CD14-positive monocyte (primary cell): ENCODE measurements at regions not wholly inside any gene's neighbourhood (a gene's known extent, or its start where the extent isn't known, plus 50 kb on each side); places are given as distances from the start of the nearest gene placed in this dataset.

Experiments
- DNase-seq, 3 donors: peaks; one replicate each; pipeline ENCODE4 v3.0.0-alpha.2; 2011 to 2022
- H2AFZ ChIP-seq: 2 replicates; pipeline ENCODE4 v1.6.0; 2012; ENCODE audit warnings: mild to moderate bottlenecking, low read depth, low read length, inconsistent platforms; ENCODE audit not compliant: insufficient read depth, poor library complexity, severe bottlenecking
- H3K27ac ChIP-seq, 2 donors: 1 replicate in 1 of 2; 2 replicates in 1 of 2; pipeline ENCODE4 v1.5.1; 2012 to 2013; ENCODE audit warnings: low read length in 2 of 2, control low read depth in 1 of 2, inconsistent platforms in 1 of 2, low read depth in 1 of 2, mild to moderate bottlenecking in 1 of 2
- H3K27me3 ChIP-seq, 2 donors: one replicate each; pipeline versions ENCODE4 v1.6.0 to v1.6.1; 2011 to 2013; ENCODE audit warnings: low read length in 2 of 2; ENCODE audit not compliant: control insufficient read depth in 2 of 2, insufficient read depth in 2 of 2
- H3K36me3 ChIP-seq, 2 donors: replicated peaks in 1 of 2; 1 replicate in 1 of 2; 2 replicates in 1 of 2; pipeline versions ENCODE4 v1.5.1 to v1.6.1; 2012 to 2013; ENCODE audit warnings: low read length in 2 of 2, control low read depth in 1 of 2, inconsistent platforms in 1 of 2, mild to moderate bottlenecking in 1 of 2; ENCODE audit not compliant: insufficient read depth in 2 of 2, control insufficient read depth in 1 of 2
- H3K4me1 ChIP-seq, 2 donors: 1 replicate in 1 of 2; 2 replicates in 1 of 2; pipeline versions ENCODE4 v1.5.1 to v1.6.1; 2012 to 2013; ENCODE audit warnings: low read length in 2 of 2, control low read depth in 1 of 2, inconsistent platforms in 1 of 2, mild to moderate bottlenecking in 1 of 2, moderate library complexity in 1 of 2; ENCODE audit not compliant: insufficient read depth in 2 of 2, control insufficient read depth in 1 of 2
- H3K4me2 ChIP-seq: replicated peaks from 2 replicates; pipeline ENCODE3; 2012; ENCODE audit warnings: low read length, moderate library complexity, mild to moderate bottlenecking; ENCODE audit not compliant: poor library complexity, severe bottlenecking; ENCODE audit errors: extremely low read depth
- H3K4me3 ChIP-seq, 3 experiments: fragments of 200-600 bp in 1 of 3; sonication (generic) in 1 of 3; replicated peaks in 1 of 3; 1 replicate in 2 of 3; 2 replicates in 1 of 3; pipeline ENCODE4 v1.5.1; 2011 to 2013; ENCODE audit warnings: low read length in 3 of 3, mild to moderate bottlenecking in 3 of 3, control low read depth in 2 of 3, low read depth in 2 of 3, inconsistent platforms in 1 of 3, moderate library complexity in 1 of 3
- H3K79me2 ChIP-seq: 2 replicates; pipeline ENCODE4 v1.6.0; 2012; ENCODE audit warnings: mild to moderate bottlenecking, control low read depth, inconsistent platforms, low read length, moderate library complexity; ENCODE audit not compliant: insufficient read depth
- H3K9ac ChIP-seq: 2 replicates; pipeline ENCODE4 v1.6.0; 2017; ENCODE audit warnings: low read length, mild to moderate bottlenecking; ENCODE audit not compliant: insufficient read depth, poor library complexity, severe bottlenecking
- H3K9me3 ChIP-seq, 2 donors: replicated peaks in 1 of 2; 1 replicate in 1 of 2; 2 replicates in 1 of 2; pipeline versions ENCODE4 v1.5.1 to v1.6.1; 2012 to 2013; ENCODE audit warnings: low read length in 2 of 2, control low read depth in 1 of 2; ENCODE audit not compliant: control insufficient read depth in 1 of 2, insufficient read depth in 1 of 2
- H4K20me1 ChIP-seq: 2 replicates; pipeline ENCODE4 v1.6.0; 2012; ENCODE audit warnings: mild to moderate bottlenecking, low read length, control low read depth, moderate library complexity; ENCODE audit not compliant: insufficient read depth
- H3K27ac Mint-ChIP-seq, 7 donors: one replicate each; pipeline ENCODE4 v1.8.0; 2020; ENCODE audit warnings: mild to moderate bottlenecking in 7 of 7, mixed read lengths in 7 of 7, moderate library complexity in 6 of 7, inconsistent platforms in 2 of 7
- H3K27me3 Mint-ChIP-seq, 3 donors: one replicate each; pipeline ENCODE4 v1.8.0; 2021 to 2022; ENCODE audit warnings: low read depth in 3 of 3, mild to moderate bottlenecking in 3 of 3, mixed read lengths in 3 of 3, moderate library complexity in 3 of 3, inconsistent platforms in 1 of 3
- H3K36me3 Mint-ChIP-seq, 2 donors: one replicate each; pipeline ENCODE4 v1.8.0; 2020; ENCODE audit warnings: mixed read lengths in 2 of 2, inconsistent platforms in 1 of 2, mild to moderate bottlenecking in 1 of 2
- H3K4me1 Mint-ChIP-seq: one replicate; pipeline ENCODE4 v1.8.0; 2020; ENCODE audit warnings: mild to moderate bottlenecking, mixed read lengths
- H3K4me3 Mint-ChIP-seq, 2 donors: one replicate each; pipeline ENCODE4 v1.8.0; 2020; ENCODE audit warnings: mild to moderate bottlenecking in 2 of 2, mixed read lengths in 2 of 2, moderate library complexity in 1 of 2
- H3K9me3 Mint-ChIP-seq, 7 donors: one replicate each; pipeline ENCODE4 v1.8.0; 2020 to 2022; ENCODE audit warnings: mixed read lengths in 7 of 7, mild to moderate bottlenecking in 6 of 7, moderate library complexity in 6 of 7, inconsistent platforms in 2 of 7
- WGBS: methylation state at CpG from one replicate; pipeline ENCODE4 v1.1.5; 2013; ENCODE audit warnings: missing lambda C conversion rate; ENCODE audit not compliant: insufficient coverage; 5-methylcytosine and 5-hydroxymethylcytosine counted together
- intact Hi-C, 2 donors: fragments of 100-400 bp; cut with micrococcal nuclease; formaldehyde crosslinking; loops; one replicate each; pipeline versions ENCODE4 v1.15.0 to v1.15.1; 2023
- TF ChIP-seq, protein P1 (sequence below): fragments of 200-600 bp; IDR thresholded peaks from one replicate; pipeline ENCODE4 v1.8.0; 2022; ENCODE audit warnings: antibody characterized with exemption, mild to moderate bottlenecking

DNA sequence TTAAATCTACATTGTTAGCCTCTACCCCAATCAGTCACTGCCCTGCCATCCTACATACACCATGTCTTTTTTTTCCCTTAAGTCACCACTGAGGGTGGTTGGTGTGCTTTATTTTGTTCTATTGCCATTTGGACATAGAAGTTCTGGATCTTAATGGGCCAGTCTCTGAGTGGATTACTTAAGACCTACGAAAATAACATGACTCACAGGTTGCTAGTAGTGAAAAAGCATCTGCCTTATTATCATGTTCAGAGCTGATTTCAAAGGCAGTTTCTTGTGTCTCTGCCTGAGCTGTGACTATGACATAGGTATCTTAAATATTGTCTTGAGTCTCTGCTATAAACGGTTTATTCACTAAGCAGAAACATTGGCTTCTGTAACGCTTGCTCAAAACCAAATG, 410.8 kb downstream of the MDFIC start:
- WGBS, result 100% methylated on average over 1 of the region's 3 CpGs
- TF ChIP-seq, protein P1, sequence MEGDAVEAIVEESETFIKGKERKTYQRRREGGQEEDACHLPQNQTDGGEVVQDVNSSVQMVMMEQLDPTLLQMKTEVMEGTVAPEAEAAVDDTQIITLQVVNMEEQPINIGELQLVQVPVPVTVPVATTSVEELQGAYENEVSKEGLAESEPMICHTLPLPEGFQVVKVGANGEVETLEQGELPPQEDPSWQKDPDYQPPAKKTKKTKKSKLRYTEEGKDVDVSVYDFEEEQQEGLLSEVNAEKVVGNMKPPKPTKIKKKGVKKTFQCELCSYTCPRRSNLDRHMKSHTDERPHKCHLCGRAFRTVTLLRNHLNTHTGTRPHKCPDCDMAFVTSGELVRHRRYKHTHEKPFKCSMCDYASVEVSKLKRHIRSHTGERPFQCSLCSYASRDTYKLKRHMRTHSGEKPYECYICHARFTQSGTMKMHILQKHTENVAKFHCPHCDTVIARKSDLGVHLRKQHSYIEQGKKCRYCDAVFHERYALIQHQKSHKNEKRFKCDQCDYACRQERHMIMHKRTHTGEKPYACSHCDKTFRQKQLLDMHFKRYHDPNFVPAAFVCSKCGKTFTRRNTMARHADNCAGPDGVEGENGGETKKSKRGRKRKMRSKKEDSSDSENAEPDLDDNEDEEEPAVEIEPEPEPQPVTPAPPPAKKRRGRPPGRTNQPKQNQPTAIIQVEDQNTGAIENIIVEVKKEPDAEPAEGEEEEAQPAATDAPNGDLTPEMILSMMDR, result no peak
- Histone ChIP-seq H3K9ac (no peak overlapping the region), H3K36me3 (no peaks in the 10 kb centered on the region), H3K9me3 (no peaks in the 10 kb centered on the region), H3K4me2 (no peak overlapping the region), H3K27me3 (no peaks in the 10 kb centered on the region), H3K27ac (no peak overlapping the region), H2AFZ (no peak overlapping the region), H3K79me2 (no peaks in the 10 kb centered on the region), H3K4me1 (no peaks in the 10 kb centered on the region), H3K4me3 (no peak overlapping the region), H4K20me1 (no peaks in the 10 kb centered on the region)
- no peak for DNase-seq
- no peak overlapping the region for H3K4me3 Mint-ChIP-seq
- no peak overlapping the region for H3K27ac Mint-ChIP-seq
- H3K36me3 Mint-ChIP-seq, result no peaks in the 10 kb centered on the region
- H3K9me3 Mint-ChIP-seq, result peaks cover 0 to 3% (median 0%) of the 10 kb centered on the region in 7 donors
- intact Hi-C loops, result no loop called here
- H3K27me3 Mint-ChIP-seq, result peaks cover 0 to 5% (median 0%) of the 10 kb centered on the region in 3 donors
- no peaks in the 10 kb centered on the region for H3K4me1 Mint-ChIP-seq

DNA sequence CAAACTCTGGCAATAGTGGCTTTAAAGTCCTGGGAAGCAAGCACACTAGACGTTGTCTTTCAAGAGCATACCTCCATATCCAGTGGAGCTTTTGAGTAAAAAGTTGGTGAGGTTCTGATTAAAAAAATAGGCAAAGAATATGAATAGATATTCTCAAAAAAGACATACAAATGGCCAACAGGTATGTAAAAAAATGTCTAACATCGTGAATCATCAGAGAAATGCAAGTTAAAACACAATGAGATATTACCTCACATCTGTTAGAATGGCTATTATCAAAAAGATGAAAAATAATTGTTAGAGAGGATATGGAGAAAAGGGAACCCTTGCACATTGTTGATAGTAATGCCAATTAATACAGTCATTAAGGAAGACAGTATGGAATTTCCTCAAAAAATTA, 407.1 kb downstream of the MDFIC start:
- no peaks in the 10 kb centered on the region for H3K36me3 ChIP-seq
- DNase-seq, result no peak
- H2AFZ ChIP-seq, result no peak overlapping the region
- H3K9me3 ChIP-seq, result no peaks in the 10 kb centered on the region
- H3K4me2 ChIP-seq, result no peak overlapping the region
- no peak overlapping the region for H3K4me3 Mint-ChIP-seq
- H3K27ac ChIP-seq, result no peak overlapping the region
- WGBS, result no CpG with 5 or more reads among the region's 2 CpGs
- H3K9me3 Mint-ChIP-seq, result peaks cover 0 to 5% (median 0%) of the 10 kb centered on the region in 7 donors
- intact Hi-C loops, result no loop called here
- no peaks in the 10 kb centered on the region for H3K36me3 Mint-ChIP-seq
- H3K9ac ChIP-seq, result no peak overlapping the region
- H3K27me3 Mint-ChIP-seq, result peaks cover 0 to 5% (median 0%) of the 10 kb centered on the region in 3 donors
- no peaks in the 10 kb centered on the region for H3K4me1 Mint-ChIP-seq
- H3K27ac Mint-ChIP-seq, result no peak overlapping the region
- H3K4me1 ChIP-seq, result no peaks in the 10 kb centered on the region
- no peaks in the 10 kb centered on the region for H3K79me2 ChIP-seq
- TF ChIP-seq, protein P1, result no peak
- H3K27me3 ChIP-seq, result no peaks in the 10 kb centered on the region
- H3K4me3 ChIP-seq, result no peak overlapping the region
- no peaks in the 10 kb centered on the region for H4K20me1 ChIP-seq
